GM23338 (cell line): ENCODE measurements at regions not wholly inside any gene's neighbourhood (a gene's known extent, or its start where the extent isn't known, plus 50 kb on each side); places are given as distances from the start of the nearest gene placed in this dataset.

Source experiments
- ATAC-seq: fragments of 200-7000 bp; cut with Tn5 transposase; 3 replicates; pipeline ENCODE4 v1.9.1; 2020
- DNase-seq: peaks from one replicate; pipeline ENCODE4 v3.0.0-alpha.2; 2015; ENCODE audit warnings: low spot score
- H2AFZ ChIP-seq: fragments of 200-600 bp; sonication (generic); 2 replicates; pipeline ENCODE4 v1.8.0; 2016; ENCODE audit warnings: antibody characterized with exemption, mild to moderate bottlenecking, moderate library complexity
- H3F3A ChIP-seq: fragments of 200-600 bp; sonication (generic); replicated peaks from 2 replicates; pipeline ENCODE4 v1.8.0; 2017; ENCODE audit warnings: antibody characterized with exemption, mixed run types, low read depth
- H3K27ac ChIP-seq: fragments of 200-600 bp; sonication (generic); 2 replicates; pipeline ENCODE4 v1.6.1; 2016; ENCODE audit warnings: low read depth
- H3K27me3 ChIP-seq: fragments of 200-600 bp; sonication (generic); 2 replicates; pipeline ENCODE4 v1.8.0; 2016; ENCODE audit warnings: mild to moderate bottlenecking, mixed run types, moderate library complexity; ENCODE audit not compliant: insufficient read depth
- H3K36me3 ChIP-seq: fragments of 200-600 bp; sonication (generic); 2 replicates; pipeline ENCODE4 v1.8.0; 2016; ENCODE audit warnings: mild to moderate bottlenecking; ENCODE audit not compliant: insufficient read depth
- H3K4me1 ChIP-seq: fragments of 200-600 bp; sonication (generic); 2 replicates; pipeline ENCODE4 v1.8.0; 2016; ENCODE audit warnings: mild to moderate bottlenecking, moderate library complexity; ENCODE audit not compliant: insufficient read depth
- H3K4me2 ChIP-seq: fragments of 200-600 bp; sonication (generic); 2 replicates; pipeline ENCODE4 v1.7.1; 2017; ENCODE audit warnings: mixed run types
- H3K4me3 ChIP-seq: fragments of 200-600 bp; sonication (generic); 2 replicates; pipeline ENCODE4 v1.6.1; 2016; ENCODE audit warnings: mixed run types
- H3K79me2 ChIP-seq: fragments of 200-600 bp; sonication (generic); replicated peaks from 2 replicates; pipeline ENCODE4 v1.8.0; 2017; ENCODE audit warnings: mild to moderate bottlenecking; ENCODE audit not compliant: insufficient read depth
- H3K9me2 ChIP-seq: fragments of 200-600 bp; sonication (generic); 2 replicates; pipeline ENCODE4 v1.8.0; 2017; ENCODE audit not compliant: insufficient read depth
- H4K20me1 ChIP-seq: fragments of 200-600 bp; sonication (generic); replicated peaks from 2 replicates; pipeline ENCODE4 v1.8.0; 2017; ENCODE audit warnings: mild to moderate bottlenecking; ENCODE audit not compliant: insufficient read depth
- H3K27ac Mint-ChIP-seq: 2 replicates; pipeline ENCODE4 v1.8.0; 2020; ENCODE audit warnings: inconsistent platforms, mild to moderate bottlenecking, moderate library complexity, mixed read lengths
- H3K27me3 Mint-ChIP-seq: 3 replicates; pipeline ENCODE4 v1.8.0; 2022; ENCODE audit warnings: low read depth, mild to moderate bottlenecking, moderate library complexity, mixed read lengths, inconsistent platforms; ENCODE audit not compliant: insufficient read depth, poor library complexity
- H3K36me3 Mint-ChIP-seq: 3 replicates; pipeline ENCODE4 v1.8.0; 2021; ENCODE audit warnings: low read depth, mild to moderate bottlenecking, inconsistent platforms, moderate library complexity, mixed read lengths
- H3K4me1 Mint-ChIP-seq: 3 replicates; pipeline ENCODE4 v1.8.0; 2020; ENCODE audit warnings: mild to moderate bottlenecking, inconsistent platforms, mixed read lengths
- H3K4me3 Mint-ChIP-seq: 3 replicates; pipeline ENCODE4 v1.8.0; 2021; ENCODE audit warnings: moderate library complexity, mild to moderate bottlenecking, inconsistent platforms, mixed read lengths
- H3K9me3 Mint-ChIP-seq: 3 replicates; pipeline ENCODE4 v1.8.0; 2020; ENCODE audit warnings: moderate library complexity, mild to moderate bottlenecking, inconsistent platforms, mixed read lengths
- CREB1 ChIP-seq: fragments of 250-450 bp; sonication (Bioruptor Pico); IDR thresholded peaks from 2 replicates; pipeline ENCODE4 v1.5.0; 2020; ENCODE audit warnings: low read depth, mild to moderate bottlenecking, moderate library complexity
- EZH2 ChIP-seq: fragments of 200-600 bp; sonication (generic); IDR thresholded peaks from one replicate; pipeline ENCODE4 v1.8.0; 2017; ENCODE audit warnings: antibody characterized with exemption, mild to moderate bottlenecking, low read depth; ENCODE audit not compliant: unreplicated experiment
- EZH2phosphoT487 ChIP-seq: fragments of 200-600 bp; sonication (generic); IDR thresholded peaks from one replicate; pipeline ENCODE4 v1.8.1; 2018; ENCODE audit warnings: antibody characterized with exemption; ENCODE audit not compliant: unreplicated experiment
- JUNB ChIP-seq: IDR thresholded peaks from one replicate; pipeline ENCODE4 v1.6.1; 2016; ENCODE audit warnings: antibody characterized with exemption; ENCODE audit not compliant: unreplicated experiment
- NANOG ChIP-seq: IDR thresholded peaks from 2 replicates; pipeline ENCODE4 v1.6.1; 2016; ENCODE audit warnings: antibody characterized with exemption, borderline replicate concordance
- POLR2AphosphoS5 ChIP-seq: IDR thresholded peaks from 2 replicates; pipeline ENCODE4 v1.6.1; 2016; ENCODE audit warnings: antibody characterized with exemption, low read depth
- STAT1 ChIP-seq: IDR thresholded peaks from one replicate; pipeline ENCODE4 v1.6.1; 2016; ENCODE audit warnings: antibody characterized with exemption; ENCODE audit not compliant: unreplicated experiment
- ZNF114 ChIP-seq: fragments of 250-450 bp; sonication (Bioruptor Pico); IDR thresholded peaks from 2 replicates; pipeline ENCODE4 v1.5.0; 2020; ENCODE audit warnings: mild to moderate bottlenecking, moderate library complexity
- ZNF331 ChIP-seq: fragments of 250-450 bp; sonication (Bioruptor Pico); IDR thresholded peaks from 2 replicates; pipeline ENCODE4 v1.5.0; 2020; ENCODE audit warnings: low read depth, mild to moderate bottlenecking, moderate library complexity
- TF ChIP-seq, protein P1 (sequence below), 2 experiments: fragments of 200-600 bp in 1 of 2; sonication (generic) in 1 of 2; conservative IDR thresholded peaks; 2 replicates each; pipeline versions ENCODE4 v1.5.1 to v1.6.1; 2016 to 2017; ENCODE audit warnings: antibody characterized with exemption in 2 of 2, low read depth in 2 of 2, mild to moderate bottlenecking in 2 of 2, moderate library complexity in 1 of 2
- TF ChIP-seq, protein P2 (sequence below): IDR thresholded peaks from one replicate; pipeline ENCODE4 v1.6.1; 2018; ENCODE audit warnings: antibody characterized with exemption; ENCODE audit not compliant: unreplicated experiment
- TF ChIP-seq, protein P3 (sequence below): IDR thresholded peaks from 2 replicates; pipeline ENCODE4 v1.6.1; 2016; ENCODE audit warnings: antibody characterized with exemption
- TF ChIP-seq, protein P4 (sequence below): fragments of 250-450 bp; sonication (Bioruptor Pico); IDR thresholded peaks from 2 replicates; pipeline ENCODE4 v1.5.0; 2020; ENCODE audit warnings: mild to moderate bottlenecking, moderate library complexity

DNA sequence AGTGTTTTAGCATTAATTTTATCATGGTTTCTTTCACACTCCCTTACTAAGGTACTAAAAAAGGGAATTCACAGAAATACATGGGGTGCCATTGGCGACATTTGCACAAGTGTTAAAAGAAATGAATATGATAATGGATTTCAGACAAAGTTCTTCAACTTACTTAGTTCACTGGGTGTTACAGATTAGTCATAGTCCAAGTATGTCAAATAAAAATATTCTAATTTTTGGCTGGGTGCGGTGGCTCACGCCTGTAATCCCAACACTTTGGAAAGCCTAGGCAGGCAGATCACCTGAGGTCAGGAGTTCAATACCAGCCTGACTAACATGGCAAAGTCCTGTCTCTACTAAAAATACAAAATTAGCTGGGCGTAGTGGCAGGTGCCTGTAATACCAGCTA is 286.1 kb upstream of the TFAP2D start:
- H3K9me2 ChIP-seq = no peaks in the 10 kb centered on the region
- H3K79me2 ChIP-seq = no peaks in the 10 kb centered on the region
- no peak overlapping the region for H2AFZ ChIP-seq
- H3K27me3 ChIP-seq = no peaks in the 10 kb centered on the region
- no peak overlapping the region for H3K4me3 Mint-ChIP-seq
- peaks cover 14% of the 10 kb centered on the region for H3K4me1 Mint-ChIP-seq
- H4K20me1 ChIP-seq = no peaks in the 10 kb centered on the region
- H3K36me3 Mint-ChIP-seq = no peaks in the 10 kb centered on the region
- H3K4me1 ChIP-seq = 0 out of 2 replicates have a peak, but pooled peaks cover 9% of the 10 kb centered on the region
- no peaks in the 10 kb centered on the region for H3F3A ChIP-seq
- no peak for DNase-seq
- H3K27ac ChIP-seq = no peak overlapping the region
- H3K4me3 ChIP-seq = no peak overlapping the region
- ATAC-seq = no peak
- no peaks in the 10 kb centered on the region for H3K27me3 Mint-ChIP-seq
- TF ChIP-seq STAT1 (no peak), EZH2 (no peak), EZH2phosphoT487 (no peak), NANOG (no peak), ZNF331 (CRISPR knock-in tag) (no peak), POLR2AphosphoS5 (no peak), CREB1 (CRISPR knock-in tag) (no peak), JUNB (no peak), ZNF114 (no peak)
- TF ChIP-seq, protein P1, sequence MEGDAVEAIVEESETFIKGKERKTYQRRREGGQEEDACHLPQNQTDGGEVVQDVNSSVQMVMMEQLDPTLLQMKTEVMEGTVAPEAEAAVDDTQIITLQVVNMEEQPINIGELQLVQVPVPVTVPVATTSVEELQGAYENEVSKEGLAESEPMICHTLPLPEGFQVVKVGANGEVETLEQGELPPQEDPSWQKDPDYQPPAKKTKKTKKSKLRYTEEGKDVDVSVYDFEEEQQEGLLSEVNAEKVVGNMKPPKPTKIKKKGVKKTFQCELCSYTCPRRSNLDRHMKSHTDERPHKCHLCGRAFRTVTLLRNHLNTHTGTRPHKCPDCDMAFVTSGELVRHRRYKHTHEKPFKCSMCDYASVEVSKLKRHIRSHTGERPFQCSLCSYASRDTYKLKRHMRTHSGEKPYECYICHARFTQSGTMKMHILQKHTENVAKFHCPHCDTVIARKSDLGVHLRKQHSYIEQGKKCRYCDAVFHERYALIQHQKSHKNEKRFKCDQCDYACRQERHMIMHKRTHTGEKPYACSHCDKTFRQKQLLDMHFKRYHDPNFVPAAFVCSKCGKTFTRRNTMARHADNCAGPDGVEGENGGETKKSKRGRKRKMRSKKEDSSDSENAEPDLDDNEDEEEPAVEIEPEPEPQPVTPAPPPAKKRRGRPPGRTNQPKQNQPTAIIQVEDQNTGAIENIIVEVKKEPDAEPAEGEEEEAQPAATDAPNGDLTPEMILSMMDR (conservative IDR thresholded peaks at IDR 0.05; ENCODE audit: low read depth in 2 of 2) = no peak
- TF ChIP-seq, protein P2, sequence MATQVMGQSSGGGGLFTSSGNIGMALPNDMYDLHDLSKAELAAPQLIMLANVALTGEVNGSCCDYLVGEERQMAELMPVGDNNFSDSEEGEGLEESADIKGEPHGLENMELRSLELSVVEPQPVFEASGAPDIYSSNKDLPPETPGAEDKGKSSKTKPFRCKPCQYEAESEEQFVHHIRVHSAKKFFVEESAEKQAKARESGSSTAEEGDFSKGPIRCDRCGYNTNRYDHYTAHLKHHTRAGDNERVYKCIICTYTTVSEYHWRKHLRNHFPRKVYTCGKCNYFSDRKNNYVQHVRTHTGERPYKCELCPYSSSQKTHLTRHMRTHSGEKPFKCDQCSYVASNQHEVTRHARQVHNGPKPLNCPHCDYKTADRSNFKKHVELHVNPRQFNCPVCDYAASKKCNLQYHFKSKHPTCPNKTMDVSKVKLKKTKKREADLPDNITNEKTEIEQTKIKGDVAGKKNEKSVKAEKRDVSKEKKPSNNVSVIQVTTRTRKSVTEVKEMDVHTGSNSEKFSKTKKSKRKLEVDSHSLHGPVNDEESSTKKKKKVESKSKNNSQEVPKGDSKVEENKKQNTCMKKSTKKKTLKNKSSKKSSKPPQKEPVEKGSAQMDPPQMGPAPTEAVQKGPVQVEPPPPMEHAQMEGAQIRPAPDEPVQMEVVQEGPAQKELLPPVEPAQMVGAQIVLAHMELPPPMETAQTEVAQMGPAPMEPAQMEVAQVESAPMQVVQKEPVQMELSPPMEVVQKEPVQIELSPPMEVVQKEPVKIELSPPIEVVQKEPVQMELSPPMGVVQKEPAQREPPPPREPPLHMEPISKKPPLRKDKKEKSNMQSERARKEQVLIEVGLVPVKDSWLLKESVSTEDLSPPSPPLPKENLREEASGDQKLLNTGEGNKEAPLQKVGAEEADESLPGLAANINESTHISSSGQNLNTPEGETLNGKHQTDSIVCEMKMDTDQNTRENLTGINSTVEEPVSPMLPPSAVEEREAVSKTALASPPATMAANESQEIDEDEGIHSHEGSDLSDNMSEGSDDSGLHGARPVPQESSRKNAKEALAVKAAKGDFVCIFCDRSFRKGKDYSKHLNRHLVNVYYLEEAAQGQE = no peak
- TF ChIP-seq, protein P3, sequence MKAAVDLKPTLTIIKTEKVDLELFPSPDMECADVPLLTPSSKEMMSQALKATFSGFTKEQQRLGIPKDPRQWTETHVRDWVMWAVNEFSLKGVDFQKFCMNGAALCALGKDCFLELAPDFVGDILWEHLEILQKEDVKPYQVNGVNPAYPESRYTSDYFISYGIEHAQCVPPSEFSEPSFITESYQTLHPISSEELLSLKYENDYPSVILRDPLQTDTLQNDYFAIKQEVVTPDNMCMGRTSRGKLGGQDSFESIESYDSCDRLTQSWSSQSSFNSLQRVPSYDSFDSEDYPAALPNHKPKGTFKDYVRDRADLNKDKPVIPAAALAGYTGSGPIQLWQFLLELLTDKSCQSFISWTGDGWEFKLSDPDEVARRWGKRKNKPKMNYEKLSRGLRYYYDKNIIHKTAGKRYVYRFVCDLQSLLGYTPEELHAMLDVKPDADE = no peak
- TF ChIP-seq, protein P4, sequence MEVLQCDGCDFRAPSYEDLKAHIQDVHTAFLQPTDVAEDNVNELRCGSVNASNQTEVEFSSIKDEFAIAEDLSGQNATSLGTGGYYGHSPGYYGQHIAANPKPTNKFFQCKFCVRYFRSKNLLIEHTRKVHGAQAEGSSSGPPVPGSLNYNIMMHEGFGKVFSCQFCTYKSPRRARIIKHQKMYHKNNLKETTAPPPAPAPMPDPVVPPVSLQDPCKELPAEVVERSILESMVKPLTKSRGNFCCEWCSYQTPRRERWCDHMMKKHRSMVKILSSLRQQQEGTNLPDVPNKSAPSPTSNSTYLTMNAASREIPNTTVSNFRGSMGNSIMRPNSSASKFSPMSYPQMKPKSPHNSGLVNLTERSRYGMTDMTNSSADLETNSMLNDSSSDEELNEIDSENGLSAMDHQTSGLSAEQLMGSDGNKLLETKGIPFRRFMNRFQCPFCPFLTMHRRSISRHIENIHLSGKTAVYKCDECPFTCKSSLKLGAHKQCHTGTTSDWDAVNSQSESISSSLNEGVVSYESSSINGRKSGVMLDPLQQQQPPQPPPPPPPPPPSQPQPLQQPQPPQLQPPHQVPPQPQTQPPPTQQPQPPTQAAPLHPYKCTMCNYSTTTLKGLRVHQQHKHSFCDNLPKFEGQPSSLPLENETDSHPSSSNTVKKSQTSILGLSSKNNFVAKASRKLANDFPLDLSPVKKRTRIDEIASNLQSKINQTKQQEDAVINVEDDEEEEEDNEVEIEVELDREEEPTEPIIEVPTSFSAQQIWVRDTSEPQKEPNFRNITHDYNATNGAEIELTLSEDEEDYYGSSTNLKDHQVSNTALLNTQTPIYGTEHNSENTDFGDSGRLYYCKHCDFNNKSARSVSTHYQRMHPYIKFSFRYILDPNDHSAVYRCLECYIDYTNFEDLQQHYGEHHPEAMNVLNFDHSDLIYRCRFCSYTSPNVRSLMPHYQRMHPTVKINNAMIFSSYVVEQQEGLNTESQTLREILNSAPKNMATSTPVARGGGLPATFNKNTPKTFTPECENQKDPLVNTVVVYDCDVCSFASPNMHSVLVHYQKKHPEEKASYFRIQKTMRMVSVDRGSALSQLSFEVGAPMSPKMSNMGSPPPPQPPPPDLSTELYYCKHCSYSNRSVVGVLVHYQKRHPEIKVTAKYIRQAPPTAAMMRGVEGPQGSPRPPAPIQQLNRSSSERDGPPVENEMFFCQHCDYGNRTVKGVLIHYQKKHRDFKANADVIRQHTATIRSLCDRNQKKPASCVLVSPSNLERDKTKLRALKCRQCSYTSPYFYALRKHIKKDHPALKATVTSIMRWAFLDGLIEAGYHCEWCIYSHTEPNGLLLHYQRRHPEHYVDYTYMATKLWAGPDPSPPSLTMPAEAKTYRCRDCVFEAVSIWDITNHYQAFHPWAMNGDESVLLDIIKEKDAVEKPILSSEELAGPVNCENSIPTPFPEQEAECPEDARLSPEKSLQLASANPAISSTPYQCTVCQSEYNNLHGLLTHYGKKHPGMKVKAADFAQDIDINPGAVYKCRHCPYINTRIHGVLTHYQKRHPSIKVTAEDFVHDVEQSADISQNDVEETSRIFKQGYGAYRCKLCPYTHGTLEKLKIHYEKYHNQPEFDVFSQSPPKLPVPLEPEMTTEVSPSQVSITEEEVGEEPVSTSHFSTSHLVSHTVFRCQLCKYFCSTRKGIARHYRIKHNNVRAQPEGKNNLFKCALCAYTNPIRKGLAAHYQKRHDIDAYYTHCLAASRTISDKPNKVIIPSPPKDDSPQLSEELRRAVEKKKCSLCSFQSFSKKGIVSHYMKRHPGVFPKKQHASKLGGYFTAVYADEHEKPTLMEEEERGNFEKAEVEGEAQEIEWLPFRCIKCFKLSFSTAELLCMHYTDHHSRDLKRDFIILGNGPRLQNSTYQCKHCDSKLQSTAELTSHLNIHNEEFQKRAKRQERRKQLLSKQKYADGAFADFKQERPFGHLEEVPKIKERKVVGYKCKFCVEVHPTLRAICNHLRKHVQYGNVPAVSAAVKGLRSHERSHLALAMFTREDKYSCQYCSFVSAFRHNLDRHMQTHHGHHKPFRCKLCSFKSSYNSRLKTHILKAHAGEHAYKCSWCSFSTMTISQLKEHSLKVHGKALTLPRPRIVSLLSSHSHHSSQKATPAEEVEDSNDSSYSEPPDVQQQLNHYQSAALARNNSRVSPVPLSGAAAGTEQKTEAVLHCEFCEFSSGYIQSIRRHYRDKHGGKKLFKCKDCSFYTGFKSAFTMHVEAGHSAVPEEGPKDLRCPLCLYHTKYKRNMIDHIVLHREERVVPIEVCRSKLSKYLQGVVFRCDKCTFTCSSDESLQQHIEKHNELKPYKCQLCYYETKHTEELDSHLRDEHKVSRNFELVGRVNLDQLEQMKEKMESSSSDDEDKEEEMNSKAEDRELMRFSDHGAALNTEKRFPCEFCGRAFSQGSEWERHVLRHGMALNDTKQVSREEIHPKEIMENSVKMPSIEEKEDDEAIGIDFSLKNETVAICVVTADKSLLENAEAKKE (CRISPR knock-in tag) = no peak
- H3K9me3 Mint-ChIP-seq = no peaks in the 10 kb centered on the region
- H3K27ac Mint-ChIP-seq = no peak overlapping the region
- H3K36me3 ChIP-seq = no peaks in the 10 kb centered on the region
- no peak overlapping the region for H3K4me2 ChIP-seq
